OCI-LY1 (cell line): ENCODE measurements at regions not wholly inside any gene's neighbourhood (a gene's known extent, or its start where the extent isn't known, plus 50 kb on each side); places are given as distances from the start of the nearest gene placed in this dataset.

Experiments
- CTCF ChIP-seq: fragments of 200-600 bp; sonication (generic), shearing (Covaris generic); IDR thresholded peaks from 2 replicates; pipeline ENCODE4 v1.5.1; 2017; ENCODE audit warnings: mild to moderate bottlenecking, antibody characterized with exemption, low read length, moderate library complexity, mixed read lengths
- EZH2 ChIP-seq: fragments of 200-600 bp; sonication (generic), shearing (Covaris generic); IDR thresholded peaks from 2 replicates; pipeline ENCODE4 v1.8.0; 2017; ENCODE audit warnings: borderline replicate concordance, mixed run types, mild to moderate bottlenecking, antibody characterized with exemption, low read length, moderate library complexity, mixed read lengths

GRCh38 chr7:25850735-25851134, 301.3 kb upstream of the NFE2L3 start:
- TF ChIP-seq CTCF (no peak), EZH2 (no peak)
